ENCODE measurements at regions not wholly inside any gene's neighbourhood (a gene's known extent, or its start where the extent isn't known, plus 50 kb on each side); places are given as distances from the start of the nearest gene placed in this dataset.
"Not testable (repeated sequence)": the region's sequence is repeated elsewhere in the genome, so short reads cannot be mapped to it uniquely, and the experiment has no call there.

DNA sequence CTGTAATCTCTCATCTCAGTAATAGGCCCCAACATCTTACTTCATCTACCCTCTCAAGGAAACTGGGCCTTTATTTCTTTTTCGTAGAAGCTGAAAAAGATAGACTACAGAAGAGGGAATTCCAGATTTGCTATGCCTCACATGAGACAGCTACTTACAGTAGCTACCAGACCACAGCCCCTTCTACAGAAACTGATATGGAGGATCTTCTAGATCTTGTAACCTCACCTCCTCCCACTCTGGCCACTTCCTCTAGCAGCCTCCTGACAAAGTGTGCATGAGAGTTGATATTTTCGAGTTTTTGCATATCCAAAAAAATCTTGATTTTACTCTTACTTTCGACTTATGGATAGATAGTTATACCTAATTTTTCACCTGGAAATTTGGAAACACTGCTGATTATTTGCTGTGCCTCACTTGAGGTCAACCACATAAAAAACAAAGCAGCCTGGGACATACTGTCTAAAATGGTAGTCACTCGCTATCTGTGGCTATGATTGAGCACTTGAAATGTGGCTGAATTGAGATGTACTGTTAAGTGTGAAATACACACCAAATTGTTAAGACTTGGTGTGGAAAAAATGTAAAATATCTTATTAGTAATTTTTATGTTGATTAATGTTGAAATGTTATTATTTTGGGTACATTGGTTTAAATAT, 86.3 kb upstream of the NID2 start:
- no peaks in the 10 kb centered on the region for H3K27me3 ChIP-seq (ENCODE audit: control insufficient read depth in 1 of 2, insufficient read depth in 2 of 2, low read length in 2 of 2)
- no peaks in the 10 kb centered on the region for H3K4me1 ChIP-seq (ENCODE audit: insufficient read depth, low read length)
- H3K36me3 ChIP-seq (ENCODE audit: insufficient read depth, low read length) = no peaks in the 10 kb centered on the region
- H3K9me3 ChIP-seq (ENCODE audit: low read length) = no peaks in the 10 kb centered on the region
- no peak overlapping the region for H3K27ac ChIP-seq (ENCODE audit: low read depth, low read length)
- no peak overlapping the region for H3K9ac ChIP-seq (ENCODE audit: low read length)
- no peak overlapping the region for H3K4me3 ChIP-seq (ENCODE audit: low read depth in 1 of 2, low read length in 2 of 2)

DNA sequence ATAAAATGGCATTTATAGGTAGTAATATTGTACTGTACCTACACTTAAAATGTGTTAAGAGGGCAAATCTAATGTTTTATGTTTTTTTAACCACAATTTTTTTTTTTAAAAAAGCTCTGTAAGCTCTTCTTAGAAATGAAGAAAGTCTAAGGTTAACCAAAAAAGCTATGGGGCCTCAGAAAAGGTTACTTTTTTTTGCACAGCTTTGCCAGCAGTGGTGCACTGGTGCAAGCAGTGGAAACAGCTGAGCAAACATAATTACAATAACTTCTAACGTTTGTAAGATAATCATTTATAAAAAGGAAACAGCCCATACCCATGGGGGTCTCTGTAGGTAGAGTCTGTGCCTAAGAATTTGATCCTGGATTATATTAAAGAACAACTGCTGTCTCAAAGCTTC, 85.1 kb upstream of the NID2 start:
- Histone ChIP-seq H3K27ac (ENCODE audit: low read depth, low read length) (no peak overlapping the region), H3K36me3 (ENCODE audit: insufficient read depth, low read length) (no peaks in the 10 kb centered on the region), H3K4me3 (ENCODE audit: low read depth in 1 of 2, low read length in 2 of 2) (no peak overlapping the region), H3K9ac (ENCODE audit: low read length) (no peak overlapping the region), H3K9me3 (ENCODE audit: low read length) (no peaks in the 10 kb centered on the region), H3K27me3 (ENCODE audit: control insufficient read depth in 1 of 2, insufficient read depth in 2 of 2, low read length in 2 of 2) (no peaks in the 10 kb centered on the region), H3K4me1 (ENCODE audit: insufficient read depth, low read length) (no peaks in the 10 kb centered on the region)

DNA sequence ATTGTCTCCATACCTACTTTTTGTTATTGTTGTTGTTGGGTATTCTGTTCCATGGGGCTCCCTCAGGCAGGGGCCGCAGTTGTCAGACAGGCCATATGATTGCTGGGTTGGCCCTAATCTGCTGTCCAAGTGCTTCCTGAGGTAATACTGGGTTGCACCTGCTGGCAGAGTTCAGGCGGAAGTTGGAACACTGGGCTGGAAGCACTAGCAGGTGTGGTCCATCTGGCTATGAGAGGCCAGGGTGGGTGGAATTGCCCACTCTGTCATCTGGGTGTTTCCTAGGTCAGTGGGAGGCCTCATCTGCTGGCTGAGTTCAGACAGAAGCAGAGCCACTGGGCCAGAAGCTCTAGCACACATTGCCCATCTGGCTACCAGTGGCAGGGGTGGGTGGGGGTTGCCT, 81.3 kb upstream of the NID2 start:
- no peak overlapping the region for H3K9ac ChIP-seq (ENCODE audit: low read length)
- no peaks in the 10 kb centered on the region for H3K4me1 ChIP-seq (ENCODE audit: insufficient read depth, low read length)
- H3K36me3 ChIP-seq (ENCODE audit: insufficient read depth, low read length) = no peaks in the 10 kb centered on the region
- no peaks in the 10 kb centered on the region for H3K27me3 ChIP-seq (ENCODE audit: control insufficient read depth in 1 of 2, insufficient read depth in 2 of 2, low read length in 2 of 2)
- no peaks in the 10 kb centered on the region for H3K9me3 ChIP-seq (ENCODE audit: low read length)
- no peak overlapping the region for H3K27ac ChIP-seq (ENCODE audit: low read depth, low read length)
- no peak overlapping the region for H3K4me3 ChIP-seq (ENCODE audit: low read depth in 1 of 2, low read length in 2 of 2)

DNA sequence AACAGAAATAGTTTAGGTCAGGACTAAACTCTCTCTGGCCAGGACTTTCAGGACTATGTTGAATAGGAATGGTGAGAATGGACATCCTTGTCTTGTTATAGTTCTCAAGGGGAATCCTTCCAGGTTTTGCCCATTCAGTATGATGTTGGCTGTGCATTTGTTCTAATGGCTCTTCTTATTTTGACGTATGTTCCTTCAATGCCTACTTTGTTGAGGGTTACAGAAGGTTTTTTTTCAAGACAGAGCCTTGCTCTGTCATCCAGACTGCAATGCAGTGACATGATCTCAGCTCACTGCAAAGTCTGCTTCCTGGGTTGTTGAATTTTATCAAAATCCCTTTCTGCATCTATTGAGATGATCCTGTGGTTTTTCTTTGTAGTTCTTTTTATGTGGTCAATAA, 79.5 kb upstream of the NID2 start:
- no peak overlapping the region for H3K4me3 ChIP-seq (ENCODE audit: low read depth in 1 of 2, low read length in 2 of 2)
- no peaks in the 10 kb centered on the region for H3K36me3 ChIP-seq (ENCODE audit: insufficient read depth, low read length)

DNA sequence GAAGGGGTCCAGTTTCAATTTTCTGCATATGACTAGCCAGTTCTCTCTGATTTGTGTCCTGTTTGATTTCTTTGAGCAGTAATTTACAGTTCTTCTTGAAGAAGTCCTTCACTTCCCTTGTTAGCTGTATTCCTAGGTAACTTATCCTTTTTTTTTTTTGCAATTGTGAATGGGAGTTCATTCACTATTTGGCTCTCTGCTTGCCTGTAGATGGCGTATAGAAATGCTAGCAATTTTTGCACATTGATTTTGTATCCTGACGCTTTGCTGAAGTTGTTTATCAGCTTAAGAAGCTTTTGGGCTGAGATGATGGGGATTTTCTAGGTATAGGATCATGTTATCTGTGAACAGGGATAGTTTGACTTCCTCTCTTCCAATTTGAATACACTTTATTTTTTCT, 77.6 kb upstream of the NID2 start:
- H3K27ac ChIP-seq (ENCODE audit: low read depth, low read length) = no peak overlapping the region
- H3K27me3 ChIP-seq (ENCODE audit: control insufficient read depth in 1 of 2, insufficient read depth in 2 of 2, low read length in 2 of 2) = no peaks in the 10 kb centered on the region
- no peak overlapping the region for H3K4me3 ChIP-seq (ENCODE audit: low read depth in 1 of 2, low read length in 2 of 2)
- H3K4me1 ChIP-seq (ENCODE audit: insufficient read depth, low read length) = no peaks in the 10 kb centered on the region
- no peaks in the 10 kb centered on the region for H3K9me3 ChIP-seq (ENCODE audit: low read length)
- no peaks in the 10 kb centered on the region for H3K36me3 ChIP-seq (ENCODE audit: insufficient read depth, low read length)
- no peak overlapping the region for H3K9ac ChIP-seq (ENCODE audit: low read length)

More for the DNA sequence above, 79.5 kb upstream of the NID2 start:
- no peaks in the 10 kb centered on the region for H3K9me3 ChIP-seq (ENCODE audit: low read length)
- H3K4me1 ChIP-seq (ENCODE audit: insufficient read depth, low read length) = no peaks in the 10 kb centered on the region
- H3K27me3 ChIP-seq (ENCODE audit: control insufficient read depth in 1 of 2, insufficient read depth in 2 of 2, low read length in 2 of 2) = no peaks in the 10 kb centered on the region
- no peak overlapping the region for H3K27ac ChIP-seq (ENCODE audit: low read depth, low read length)
- no peak overlapping the region for H3K9ac ChIP-seq (ENCODE audit: low read length)

DNA sequence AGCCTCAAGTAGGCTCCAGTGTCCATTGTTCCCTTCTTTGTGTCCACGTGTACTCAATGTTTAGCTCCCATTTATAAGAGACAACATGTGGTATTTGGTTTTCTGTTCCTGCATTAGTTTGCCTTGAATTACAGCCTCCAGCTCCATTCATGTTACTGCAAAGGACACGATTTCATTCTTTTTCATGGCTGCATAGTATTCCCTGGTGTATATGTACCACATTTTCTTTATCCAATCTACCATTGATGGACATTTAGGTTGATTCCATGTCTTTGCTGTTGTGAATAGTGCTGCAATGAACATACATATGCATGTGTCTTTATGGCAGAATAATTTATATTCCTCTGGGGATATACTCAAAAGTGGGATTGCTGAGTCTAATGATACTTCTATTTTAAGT, 75.2 kb upstream of the NID2 start:
- H3K4me1 ChIP-seq (ENCODE audit: insufficient read depth, low read length); H3K4me3 ChIP-seq (ENCODE audit: low read depth in 1 of 2, low read length in 2 of 2); H3K36me3 ChIP-seq (ENCODE audit: insufficient read depth, low read length); H3K27ac ChIP-seq (ENCODE audit: low read depth, low read length); H3K9me3 ChIP-seq (ENCODE audit: low read length); H3K9ac ChIP-seq (ENCODE audit: low read length); H3K27me3 ChIP-seq (ENCODE audit: control insufficient read depth in 1 of 2, insufficient read depth in 2 of 2, low read length in 2 of 2): not testable (repeated sequence)

DNA sequence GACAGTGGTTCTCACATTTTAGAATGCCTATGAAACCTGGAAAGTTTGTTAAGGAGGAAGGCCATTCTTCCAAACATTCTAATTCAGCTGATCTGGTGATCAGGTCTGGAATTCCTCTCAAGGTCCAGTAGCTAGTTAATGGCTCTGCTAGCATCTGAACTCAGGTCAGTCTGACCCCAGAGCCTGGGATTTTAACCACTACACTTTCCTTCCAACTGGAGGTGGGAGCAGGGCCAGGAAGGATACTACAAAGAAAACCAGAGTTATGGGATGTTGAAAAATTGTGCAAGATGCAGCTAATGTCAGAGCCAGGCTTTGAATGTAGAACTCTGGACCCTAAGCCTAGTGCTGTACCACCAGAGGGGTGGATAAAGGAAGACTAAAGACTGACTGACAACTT, 73.6 kb upstream of the NID2 start:
- H3K36me3 ChIP-seq (ENCODE audit: insufficient read depth, low read length) = no peaks in the 10 kb centered on the region
- no peaks in the 10 kb centered on the region for H3K27me3 ChIP-seq (ENCODE audit: control insufficient read depth in 1 of 2, insufficient read depth in 2 of 2, low read length in 2 of 2)
- no peaks in the 10 kb centered on the region for H3K9me3 ChIP-seq (ENCODE audit: low read length)
- H3K9ac ChIP-seq (ENCODE audit: low read length) = no peak overlapping the region
- H3K4me3 ChIP-seq (ENCODE audit: low read depth in 1 of 2, low read length in 2 of 2) = no peak overlapping the region
- H3K27ac ChIP-seq (ENCODE audit: low read depth, low read length) = no peak overlapping the region
- no peaks in the 10 kb centered on the region for H3K4me1 ChIP-seq (ENCODE audit: insufficient read depth, low read length)

GRCh38 chr14:52131640-52132320, 62.9 kb upstream of the NID2 start:
- H3K27me3 ChIP-seq (ENCODE audit: control insufficient read depth in 1 of 2, insufficient read depth in 2 of 2, low read length in 2 of 2) = no peaks in the 10 kb centered on the region
- H3K9me3 ChIP-seq (ENCODE audit: low read length) = no peaks in the 10 kb centered on the region
- peaks cover 15% of the 10 kb centered on the region for H3K4me1 ChIP-seq (ENCODE audit: insufficient read depth, low read length)
- no peak overlapping the region for H3K27ac ChIP-seq (ENCODE audit: low read depth, low read length)
- H3K36me3 ChIP-seq (ENCODE audit: insufficient read depth, low read length) = no peaks in the 10 kb centered on the region
- H3K9ac ChIP-seq (ENCODE audit: low read length) = no peak overlapping the region
- H3K4me3 ChIP-seq (ENCODE audit: low read depth in 1 of 2, low read length in 2 of 2) = no peak overlapping the region

GRCh38 chr14:52129721-52130120, 60.9 kb upstream of the NID2 start:
- Histone ChIP-seq H3K9me3 (ENCODE audit: low read length) (no peaks in the 10 kb centered on the region), H3K4me1 (ENCODE audit: insufficient read depth, low read length) (peaks cover 23% of the 10 kb centered on the region), H3K36me3 (ENCODE audit: insufficient read depth, low read length) (no peaks in the 10 kb centered on the region), H3K27me3 (ENCODE audit: control insufficient read depth in 1 of 2, insufficient read depth in 2 of 2, low read length in 2 of 2) (no peaks in the 10 kb centered on the region), H3K9ac (ENCODE audit: low read length) (no peak overlapping the region), H3K4me3 (ENCODE audit: low read depth in 1 of 2, low read length in 2 of 2) (no peak overlapping the region), H3K27ac (ENCODE audit: low read depth, low read length) (peak overlapping the region; percentile 46)

DNA sequence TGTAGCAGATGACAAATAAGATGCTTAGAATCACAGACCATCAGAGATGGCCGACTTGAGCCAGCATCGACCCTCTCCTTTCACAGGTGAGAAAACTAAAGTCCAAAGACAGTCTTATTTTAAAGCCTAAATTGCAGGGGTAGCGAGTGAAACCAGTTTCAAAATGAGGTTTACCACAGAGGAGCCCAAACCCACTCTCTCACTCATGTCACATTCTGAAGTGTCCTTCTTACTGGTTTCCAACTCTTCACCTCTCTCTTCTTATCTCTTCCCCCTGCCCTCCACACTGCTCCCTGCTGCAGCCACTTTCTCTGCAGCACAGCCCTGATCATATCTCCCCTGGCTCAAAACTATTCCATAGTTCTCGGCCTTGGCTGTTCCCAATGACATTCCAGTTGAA, 57.0 kb upstream of the NID2 start:
- no peak overlapping the region for H3K27ac ChIP-seq (ENCODE audit: low read depth, low read length)
- no peak overlapping the region for H3K9ac ChIP-seq (ENCODE audit: low read length)
- H3K9me3 ChIP-seq (ENCODE audit: low read length) = no peaks in the 10 kb centered on the region
- no peaks in the 10 kb centered on the region for H3K27me3 ChIP-seq (ENCODE audit: control insufficient read depth in 1 of 2, insufficient read depth in 2 of 2, low read length in 2 of 2)
- H3K4me1 ChIP-seq (ENCODE audit: insufficient read depth, low read length) = peaks cover 17% of the 10 kb centered on the region
- H3K36me3 ChIP-seq (ENCODE audit: insufficient read depth, low read length) = no peaks in the 10 kb centered on the region
- H3K4me3 ChIP-seq (ENCODE audit: low read depth in 1 of 2, low read length in 2 of 2) = no peak overlapping the region

GRCh38 chr14:52124791-52125684, 56.2 kb upstream of the NID2 start:
- peaks cover 14% of the 10 kb centered on the region for H3K4me1 ChIP-seq (ENCODE audit: insufficient read depth, low read length)
- no peaks in the 10 kb centered on the region for H3K27me3 ChIP-seq (ENCODE audit: control insufficient read depth in 1 of 2, insufficient read depth in 2 of 2, low read length in 2 of 2)
- no peak overlapping the region for H3K4me3 ChIP-seq (ENCODE audit: low read depth in 1 of 2, low read length in 2 of 2)
- H3K9me3 ChIP-seq (ENCODE audit: low read length) = no peaks in the 10 kb centered on the region
- H3K9ac ChIP-seq (ENCODE audit: low read length) = no peak overlapping the region
- H3K36me3 ChIP-seq (ENCODE audit: insufficient read depth, low read length) = no peaks in the 10 kb centered on the region
- no peak overlapping the region for H3K27ac ChIP-seq (ENCODE audit: low read depth, low read length)

Measured in muscle layer of colon (tissue), 2 donors.